ENCODE measurements at regions not wholly inside any gene's neighbourhood (a gene's known extent, or its start where the extent isn't known, plus 50 kb on each side); places are given as distances from the start of the nearest gene placed in this dataset.

DNA sequence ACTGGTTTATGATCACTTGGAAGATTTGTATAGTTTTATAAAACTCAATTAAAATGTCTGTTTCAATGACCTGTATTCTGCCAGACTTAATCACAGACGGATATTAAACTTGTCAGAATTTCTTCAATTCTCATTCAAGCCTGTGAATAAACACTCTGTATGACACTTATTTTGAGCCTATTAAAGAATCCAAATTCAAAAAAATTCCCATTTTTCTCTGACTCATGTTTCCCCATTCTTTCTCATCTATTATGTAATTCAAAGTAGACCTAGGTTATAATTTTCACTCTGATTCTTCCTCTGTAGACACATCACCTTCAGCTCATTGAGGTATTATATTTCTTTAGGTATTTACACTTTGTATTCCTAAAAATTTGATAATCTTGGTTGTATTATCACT lies 166.1 kb downstream of the TMA16 start:
- H3K27me3 ChIP-seq (ENCODE audit: insufficient read depth, low read length) = no peaks in the 10 kb centered on the region
- H3K4me3 ChIP-seq (ENCODE audit: low read length) = no peak overlapping the region
- H3K4me1 ChIP-seq (ENCODE audit: insufficient read depth, low read length) = peaks cover 26% of the 10 kb centered on the region

DNA sequence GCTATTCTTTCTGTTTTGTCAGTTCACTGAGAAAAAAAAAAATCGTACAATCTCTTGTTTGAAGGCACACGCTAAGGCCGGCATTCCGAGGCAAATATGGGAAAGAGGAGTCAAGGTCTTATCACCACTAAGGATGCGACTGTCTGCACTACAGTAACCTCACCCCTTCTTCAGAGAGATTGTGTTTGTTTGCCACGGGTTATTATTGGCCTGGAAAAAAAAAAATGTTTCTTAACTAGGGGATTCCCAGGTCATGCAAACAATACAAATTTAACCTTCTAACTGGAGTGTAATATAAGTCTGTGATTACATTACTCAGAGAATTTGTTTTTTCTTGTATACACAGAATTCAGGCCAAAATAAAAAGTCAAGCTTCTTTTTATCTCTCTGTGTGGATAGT lies 168.3 kb downstream of the TMA16 start:
- Histone ChIP-seq H3K9me3 (ENCODE audit: low read depth, low read length) (no peaks in the 10 kb centered on the region), H3K4me3 (ENCODE audit: low read length) (no peak overlapping the region), H3K27me3 (ENCODE audit: insufficient read depth, low read length) (no peaks in the 10 kb centered on the region), H3K4me1 (ENCODE audit: insufficient read depth, low read length) (peaks cover 43% of the 10 kb centered on the region)

More for the DNA sequence above, 166.1 kb downstream of the TMA16 start:
- no peaks in the 10 kb centered on the region for H3K9me3 ChIP-seq (ENCODE audit: low read depth, low read length)

DNA sequence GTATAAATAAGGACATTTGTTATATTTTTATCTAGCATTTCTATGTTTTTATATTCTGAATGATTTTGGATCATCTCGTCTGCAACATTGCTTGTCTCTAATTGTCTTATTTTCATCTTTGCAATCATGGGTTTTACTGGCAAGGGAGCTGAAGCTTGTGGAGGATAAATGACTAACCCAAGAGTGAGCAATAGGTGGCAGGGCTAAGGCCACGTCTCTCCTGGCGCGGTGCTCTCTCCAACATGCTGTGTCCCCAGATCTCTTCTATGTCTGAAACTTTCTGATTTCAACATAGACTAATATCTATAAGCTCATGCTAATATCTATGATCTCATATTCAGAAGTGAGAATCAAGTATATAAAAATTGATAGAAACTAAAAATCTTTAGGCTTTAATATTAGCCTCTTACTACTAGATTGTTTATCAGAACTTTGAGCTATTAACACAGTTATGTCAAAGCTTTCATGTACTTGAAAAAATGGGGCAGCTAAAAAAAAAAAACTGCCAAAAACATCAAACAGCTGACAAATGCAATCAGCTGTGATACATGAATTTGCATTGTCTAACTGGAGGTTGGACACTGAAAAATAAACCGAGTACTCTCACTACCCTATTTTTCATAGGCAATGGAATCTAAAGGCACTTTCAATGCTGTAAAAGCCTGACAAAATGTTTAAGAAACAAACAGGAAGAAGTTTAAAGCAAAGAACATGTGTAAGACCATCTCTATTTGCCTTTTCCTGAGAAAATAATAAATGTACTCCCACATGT lies 169.2 kb downstream of the TMA16 start:
- H3K27me3 ChIP-seq (ENCODE audit: insufficient read depth, low read length) = no peaks in the 10 kb centered on the region
- H3K4me1 ChIP-seq (ENCODE audit: insufficient read depth, low read length) = peaks cover 48% of the 10 kb centered on the region
- no peaks in the 10 kb centered on the region for H3K9me3 ChIP-seq (ENCODE audit: low read depth, low read length)
- H3K4me3 ChIP-seq (ENCODE audit: low read length) = no peak overlapping the region

DNA sequence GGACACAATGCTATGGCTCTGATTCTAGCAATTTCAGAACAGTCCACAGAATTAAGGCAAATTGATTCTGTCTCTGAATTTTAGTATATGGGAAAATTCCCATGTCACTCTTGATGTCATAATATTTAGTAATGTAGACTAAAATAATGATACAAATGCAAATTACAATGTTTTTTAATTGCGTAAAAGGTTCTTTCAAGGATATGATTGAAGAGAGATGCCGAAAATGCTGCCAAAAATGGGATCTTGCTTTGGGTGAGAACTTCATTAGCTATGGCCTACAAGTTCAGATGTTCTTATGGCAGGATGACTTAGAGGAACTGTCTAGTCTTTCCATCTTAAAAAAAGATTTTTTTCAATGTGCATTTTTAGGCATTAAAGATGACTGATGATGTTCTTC lies 170.6 kb downstream of the TMA16 start:
- Histone ChIP-seq H3K4me1 (ENCODE audit: insufficient read depth, low read length) (peaks cover 51% of the 10 kb centered on the region), H3K4me3 (ENCODE audit: low read length) (no peak overlapping the region), H3K27me3 (ENCODE audit: insufficient read depth, low read length) (no peaks in the 10 kb centered on the region), H3K9me3 (ENCODE audit: low read depth, low read length) (no peaks in the 10 kb centered on the region)

DNA sequence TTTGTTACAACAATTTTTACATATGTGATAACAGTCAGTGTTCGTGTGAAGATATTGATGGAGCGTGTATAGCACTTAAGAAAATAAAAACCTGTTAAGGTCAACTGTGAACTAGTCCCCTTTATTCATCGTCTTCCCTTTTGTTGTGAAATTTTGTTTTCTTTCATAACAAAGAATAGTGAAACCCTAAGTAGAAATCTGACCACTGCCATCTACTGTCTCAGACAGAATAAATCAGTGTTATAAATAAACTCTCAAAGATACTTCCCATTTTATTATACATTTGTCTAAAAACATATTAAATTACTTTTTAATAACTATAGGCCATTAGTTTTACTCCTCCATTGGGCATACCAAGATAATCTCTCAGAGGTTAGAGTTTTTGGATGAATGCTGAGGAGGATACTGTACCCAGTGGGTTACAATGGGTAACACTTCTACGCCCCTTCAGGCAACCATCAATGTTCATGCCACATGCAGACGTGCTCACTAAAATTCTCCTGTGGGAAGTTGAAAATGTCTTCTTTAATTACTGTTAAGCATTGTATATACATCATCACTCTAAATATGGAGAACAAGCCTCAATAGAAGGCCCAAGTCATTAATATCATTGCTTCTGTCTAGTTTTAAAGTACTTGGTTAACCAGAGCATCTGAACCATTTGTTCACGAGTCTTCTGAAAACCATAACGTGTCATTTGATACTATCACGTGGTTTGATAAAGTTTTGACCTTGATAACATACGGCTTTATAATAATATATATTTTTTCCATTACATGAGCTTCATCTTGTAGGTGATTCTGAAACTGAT lies 171.2 kb downstream of the TMA16 start:
- peaks cover 51% of the 10 kb centered on the region for H3K4me1 ChIP-seq (ENCODE audit: insufficient read depth, low read length)
- no peaks in the 10 kb centered on the region for H3K27me3 ChIP-seq (ENCODE audit: insufficient read depth, low read length)
- no peaks in the 10 kb centered on the region for H3K9me3 ChIP-seq (ENCODE audit: low read depth, low read length)
- no peak overlapping the region for H3K4me3 ChIP-seq (ENCODE audit: low read length)

DNA sequence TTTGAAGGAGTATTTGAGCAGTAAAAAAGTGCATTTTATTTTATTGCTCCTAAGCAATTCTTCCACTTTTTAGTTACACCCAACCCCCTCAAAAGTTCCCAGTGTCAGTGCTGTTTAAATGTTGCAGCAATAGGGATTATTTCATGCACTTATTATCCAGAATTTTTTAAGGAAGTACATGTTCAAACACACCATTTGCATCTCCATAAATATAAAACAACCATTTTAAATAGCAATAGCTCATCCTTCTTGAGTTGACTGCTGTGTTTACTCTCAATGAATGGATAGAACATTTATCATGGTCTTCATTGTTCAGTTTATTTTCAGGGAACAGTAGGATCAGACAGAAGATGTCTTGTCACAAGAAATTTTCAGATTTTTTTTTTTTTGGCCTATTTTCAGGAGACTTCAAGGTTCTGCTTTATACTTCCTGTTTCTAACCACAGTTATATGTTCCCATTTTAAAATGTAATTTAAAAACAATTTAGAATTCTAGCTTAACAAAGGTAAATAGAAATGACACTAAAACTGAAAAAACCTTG lies 171.9 kb downstream of the TMA16 start:
- Histone ChIP-seq H3K27me3 (ENCODE audit: insufficient read depth, low read length) (no peaks in the 10 kb centered on the region), H3K4me1 (ENCODE audit: insufficient read depth, low read length) (peaks cover 54% of the 10 kb centered on the region), H3K4me3 (ENCODE audit: low read length) (no peak overlapping the region), H3K9me3 (ENCODE audit: low read depth, low read length) (no peaks in the 10 kb centered on the region)

DNA sequence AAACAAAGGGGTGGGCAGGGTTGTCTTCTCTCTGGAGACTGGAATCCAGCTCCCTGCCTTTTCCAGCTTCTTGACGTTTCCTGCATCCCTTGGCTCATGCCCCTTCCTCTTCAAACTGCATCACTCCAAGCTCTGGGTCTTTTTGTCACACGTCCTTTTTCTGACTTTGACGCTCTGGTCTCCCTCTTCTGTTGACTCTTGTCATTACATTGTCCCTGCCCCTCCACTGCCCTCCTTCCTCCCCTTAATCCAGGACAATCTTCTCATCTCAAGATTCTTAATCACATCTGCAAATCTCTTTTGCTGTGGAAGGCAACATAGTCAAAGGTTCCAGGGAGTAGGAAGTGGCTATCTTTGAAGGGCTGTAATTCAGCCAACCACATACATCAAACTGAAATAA lies 178.3 kb downstream of the TMA16 start:
- no peaks in the 10 kb centered on the region for H3K9me3 ChIP-seq (ENCODE audit: low read depth, low read length)
- H3K4me1 ChIP-seq (ENCODE audit: insufficient read depth, low read length) = peaks cover 23% of the 10 kb centered on the region

DNA sequence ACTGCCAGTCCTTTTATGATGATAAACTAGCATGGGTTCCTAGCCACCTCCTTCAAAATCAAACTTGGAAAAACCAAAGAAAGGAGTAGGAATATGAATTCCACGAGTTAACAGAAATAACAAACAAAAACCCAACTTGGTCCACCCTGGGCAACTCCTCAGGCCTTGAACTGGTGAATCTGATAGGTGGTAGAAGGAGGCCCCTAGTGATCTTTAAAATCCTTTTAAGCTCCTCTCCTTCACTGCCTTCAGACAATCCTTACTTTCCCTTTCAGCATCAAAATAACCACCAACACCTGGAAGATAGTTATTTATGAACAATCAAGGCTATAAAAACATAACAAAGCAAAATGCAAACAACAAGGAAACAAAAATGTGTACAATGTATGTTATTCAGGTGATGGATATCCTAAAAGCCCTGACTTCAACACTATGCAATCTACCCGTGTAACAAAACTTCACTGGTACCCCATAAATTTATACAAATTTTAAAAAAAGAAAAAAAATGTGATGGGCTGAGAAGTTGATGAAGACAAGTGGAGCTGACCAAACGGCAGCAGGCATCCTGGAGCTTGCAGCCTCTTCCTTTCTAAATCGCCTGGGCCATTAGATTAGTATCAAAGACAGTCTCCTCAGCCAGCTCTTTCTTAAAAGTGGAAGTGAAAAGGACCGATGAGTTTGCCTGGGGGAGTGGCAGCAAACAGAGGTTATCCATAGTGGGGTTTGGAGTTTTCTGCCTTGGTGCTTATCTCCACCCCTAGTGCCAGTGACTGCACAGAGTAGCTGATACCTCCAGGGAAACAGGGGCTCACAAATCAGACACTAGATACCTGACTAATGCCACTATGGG lies 179.6 kb downstream of the TMA16 start:
- H3K4me3 ChIP-seq (ENCODE audit: low read length) = no peak overlapping the region
- peaks cover 16% of the 10 kb centered on the region for H3K4me1 ChIP-seq (ENCODE audit: insufficient read depth, low read length)
- no peaks in the 10 kb centered on the region for H3K9me3 ChIP-seq (ENCODE audit: low read depth, low read length)
- H3K27me3 ChIP-seq (ENCODE audit: insufficient read depth, low read length) = no peaks in the 10 kb centered on the region

More for the DNA sequence above, 178.3 kb downstream of the TMA16 start:
- H3K27me3 ChIP-seq (ENCODE audit: insufficient read depth, low read length) = no peaks in the 10 kb centered on the region
- no peak overlapping the region for H3K4me3 ChIP-seq (ENCODE audit: low read length)

DNA sequence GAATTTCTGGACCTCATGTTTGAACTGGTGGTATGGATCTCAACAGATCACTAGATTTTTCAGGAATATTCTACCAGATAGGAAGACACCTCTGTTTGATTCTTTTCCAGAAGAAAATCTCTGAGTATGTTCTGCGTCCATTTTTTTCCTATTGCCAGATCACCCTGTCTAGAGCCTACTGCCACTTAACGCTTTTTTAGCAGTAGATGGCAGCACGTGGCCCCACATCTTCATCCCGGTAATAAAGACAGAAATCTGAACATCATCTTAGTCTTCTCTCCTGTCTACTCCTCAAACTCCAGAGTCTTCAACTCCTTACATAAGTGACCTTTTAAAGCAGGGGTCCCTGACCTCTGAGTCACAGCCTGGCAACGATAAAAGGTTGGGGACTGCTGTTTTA lies 184.7 kb downstream of the TMA16 start:
- Histone ChIP-seq H3K27me3 (ENCODE audit: insufficient read depth, low read length) (no peaks in the 10 kb centered on the region), H3K4me3 (ENCODE audit: low read length) (no peak overlapping the region), H3K4me1 (ENCODE audit: insufficient read depth, low read length) (peaks cover 8% of the 10 kb centered on the region), H3K9me3 (ENCODE audit: low read depth, low read length) (no peaks in the 10 kb centered on the region)

DNA sequence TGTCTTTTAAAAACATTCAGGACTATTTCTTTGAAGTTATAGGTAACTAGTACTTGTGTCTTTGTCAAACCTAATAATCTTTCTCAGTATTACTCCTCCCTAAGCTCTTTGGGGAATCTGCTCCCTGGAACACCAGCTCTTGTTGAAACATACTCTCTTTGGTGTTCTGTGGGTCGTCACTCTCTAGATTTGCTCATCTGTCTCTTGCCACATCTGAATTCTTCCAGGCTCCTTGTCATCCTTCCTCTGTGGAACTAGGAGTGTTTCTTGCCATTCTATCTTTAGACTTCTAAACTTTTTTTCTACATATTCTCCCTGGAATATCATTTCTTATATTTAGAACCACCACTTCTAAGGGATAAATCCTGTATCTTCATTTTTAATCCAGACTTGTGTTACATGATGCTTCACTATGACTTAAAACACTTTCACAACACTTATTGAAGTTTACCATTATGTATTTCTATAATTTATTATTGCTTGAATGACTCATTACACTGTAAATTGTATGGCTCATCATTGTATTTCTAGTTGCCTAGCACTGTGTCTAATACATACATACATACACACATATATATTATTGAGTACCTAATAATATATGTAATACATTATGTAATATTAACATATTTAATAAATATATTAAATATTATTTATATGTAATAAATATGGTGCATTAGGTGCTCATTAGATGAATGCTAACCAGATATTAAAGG lies 186.1 kb downstream of the TMA16 start:
- Histone ChIP-seq H3K4me3 (ENCODE audit: low read length) (no peak overlapping the region), H3K27me3 (ENCODE audit: insufficient read depth, low read length) (no peaks in the 10 kb centered on the region), H3K9me3 (ENCODE audit: low read depth, low read length) (no peaks in the 10 kb centered on the region), H3K4me1 (ENCODE audit: insufficient read depth, low read length) (peaks cover 4% of the 10 kb centered on the region)

DNA sequence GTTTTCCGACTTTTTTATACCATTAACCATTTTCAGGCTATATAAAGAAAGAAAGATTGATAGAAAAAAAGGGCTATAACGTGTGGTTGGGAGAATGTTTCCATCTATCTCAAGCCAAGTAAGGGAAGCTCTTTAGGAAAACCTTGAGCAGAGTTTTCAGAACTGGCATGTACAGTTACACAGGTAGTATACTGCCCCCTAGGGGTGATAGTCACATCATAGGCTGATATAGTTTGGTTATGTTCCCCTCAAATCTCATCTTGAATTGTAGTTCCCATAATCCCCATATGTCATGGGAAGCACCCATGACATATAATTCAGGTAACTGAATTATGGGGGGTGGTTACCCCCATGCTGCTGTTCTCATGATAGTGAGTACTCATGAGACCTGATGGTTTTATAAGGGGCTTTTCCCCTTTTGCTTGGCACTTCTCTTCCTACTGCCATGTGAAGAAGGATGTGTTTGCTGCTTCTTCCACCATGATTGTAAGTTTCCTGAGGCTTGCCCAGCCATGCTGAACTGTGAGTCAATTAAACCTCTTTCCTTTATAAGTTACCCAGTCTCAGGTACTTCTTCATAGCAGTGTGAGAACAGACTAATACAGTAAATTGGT lies 186.8 kb downstream of the TMA16 start:
- Histone ChIP-seq H3K9me3 (ENCODE audit: low read depth, low read length) (no peaks in the 10 kb centered on the region), H3K4me1 (ENCODE audit: insufficient read depth, low read length) (peaks cover 4% of the 10 kb centered on the region), H3K27me3 (ENCODE audit: insufficient read depth, low read length) (no peaks in the 10 kb centered on the region), H3K4me3 (ENCODE audit: low read length) (no peak overlapping the region)

DNA sequence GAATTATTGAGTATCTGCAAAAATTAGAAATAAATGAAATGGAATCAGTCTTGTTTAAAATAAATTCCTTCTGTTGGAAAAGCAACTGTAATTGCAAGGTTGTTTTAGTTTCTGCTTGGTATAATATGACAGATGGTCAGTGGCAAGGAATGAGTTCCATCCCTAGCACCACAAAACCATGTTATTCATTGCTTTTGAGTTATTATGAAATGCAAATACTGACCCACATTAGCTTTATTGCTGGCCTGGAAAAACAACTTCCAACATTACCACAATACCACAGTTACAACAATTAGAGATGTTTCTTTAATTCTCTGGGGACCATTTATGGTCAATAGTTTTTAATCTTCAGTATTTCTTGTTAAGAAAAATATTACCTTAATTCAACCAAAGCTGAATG lies 194.4 kb downstream of the TMA16 start:
- no peak overlapping the region for H3K4me3 ChIP-seq (ENCODE audit: low read length)
- H3K9me3 ChIP-seq (ENCODE audit: low read depth, low read length) = no peaks in the 10 kb centered on the region
- H3K4me1 ChIP-seq (ENCODE audit: insufficient read depth, low read length) = no peaks in the 10 kb centered on the region
- H3K27me3 ChIP-seq (ENCODE audit: insufficient read depth, low read length) = no peaks in the 10 kb centered on the region

DNA sequence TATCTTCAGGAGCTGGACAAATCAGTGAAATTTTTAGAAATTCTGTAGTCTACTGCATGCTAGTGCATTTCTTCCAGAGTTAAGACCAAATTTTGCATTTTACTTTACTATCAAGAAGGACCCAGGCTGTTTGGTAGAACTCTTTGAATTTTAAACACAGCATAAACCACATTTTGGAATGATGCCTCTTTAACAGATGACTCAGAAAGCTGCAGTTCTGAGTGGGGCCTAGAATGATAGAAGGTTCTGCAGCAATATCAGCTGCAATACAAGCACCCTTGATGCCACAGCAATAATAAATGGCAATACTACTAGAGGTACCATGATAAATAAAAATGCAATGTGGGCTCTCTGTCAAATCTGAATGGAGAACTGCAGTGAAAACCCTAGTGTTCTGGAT lies 198.7 kb downstream of the TMA16 start:
- Histone ChIP-seq H3K9me3 (ENCODE audit: low read depth, low read length) (no peaks in the 10 kb centered on the region), H3K27me3 (ENCODE audit: insufficient read depth, low read length) (no peaks in the 10 kb centered on the region), H3K4me1 (ENCODE audit: insufficient read depth, low read length) (no peaks in the 10 kb centered on the region), H3K4me3 (ENCODE audit: low read length) (no peak overlapping the region)

DNA sequence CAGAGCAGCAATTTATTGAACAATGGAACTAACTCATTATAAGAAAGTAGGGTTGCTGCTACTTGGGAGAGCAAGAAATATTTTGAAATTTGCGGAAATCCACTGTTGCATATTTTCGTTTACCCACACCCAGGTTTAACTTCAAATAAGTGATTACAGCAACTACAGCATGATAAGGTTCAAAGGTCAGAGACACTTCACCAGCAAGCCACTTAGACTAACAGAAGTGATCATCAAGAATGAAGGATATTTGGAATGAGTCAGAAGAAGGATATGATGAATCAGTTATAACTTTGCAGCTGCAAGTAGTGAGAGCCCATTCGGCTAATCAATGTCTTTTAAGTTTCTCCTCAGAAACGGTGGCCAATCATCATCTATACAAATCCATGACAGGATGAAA lies 199.3 kb downstream of the TMA16 start:
- Histone ChIP-seq H3K27me3 (ENCODE audit: insufficient read depth, low read length) (no peaks in the 10 kb centered on the region), H3K4me1 (ENCODE audit: insufficient read depth, low read length) (no peaks in the 10 kb centered on the region), H3K4me3 (ENCODE audit: low read length) (no peak overlapping the region), H3K9me3 (ENCODE audit: low read depth, low read length) (no peaks in the 10 kb centered on the region)
